Activated CD4-positive, alpha-beta T cell treated with anti-CD3 and anti-CD28 coated beads, Interleukin-2, amount 50 U/mL, for 24 hours (primary cell): ENCODE measurements at regions not wholly inside any gene's neighbourhood (a gene's known extent, or its start where the extent isn't known, plus 50 kb on each side); places are given as distances from the start of the nearest gene placed in this dataset.
"Not testable (repeated sequence)": the region's sequence is repeated elsewhere in the genome, so short reads cannot be mapped to it uniquely, and the experiment has no call there.

Source experiments
- DNase-seq, 2 donors: peaks; one replicate each; pipeline ENCODE4 v3.0.0-alpha.2; 2020; ENCODE audit warnings: low read depth in 1 of 2, low spot score in 1 of 2

GRCh38 chr5:152058267-152058666 is 133.6 kb upstream of the GLRA1 start:
- DNase-seq, result no peak

- DNase-seq, result no peak
Measured at GRCh38 chr5:152056931-152057330, 132.3 kb upstream of the GLRA1 start.

- no peak for DNase-seq
Measured at GRCh38 chr5:152052470-152052869, 127.8 kb upstream of the GLRA1 start.

GRCh38 chr5:152051499-152052454 is 127.1 kb upstream of the GLRA1 start:
- no peak for DNase-seq

- no peak for DNase-seq
Measured at GRCh38 chr5:152046361-152046760, 121.7 kb upstream of the GLRA1 start.

GRCh38 chr5:152038856-152039255 is 114.2 kb upstream of the GLRA1 start:
- DNase-seq, result not testable (repeated sequence)

GRCh38 chr5:152026328-152027024 is 101.8 kb upstream of the GLRA1 start:
- not testable (repeated sequence) for DNase-seq

GRCh38 chr5:152016421-152016820 is 91.8 kb upstream of the GLRA1 start:
- no peak for DNase-seq

GRCh38 chr5:152007653-152008335 is 83.1 kb upstream of the GLRA1 start:
- DNase-seq, result no peak

- no peak for DNase-seq
Measured at GRCh38 chr5:152004095-152004494, 79.4 kb upstream of the GLRA1 start.
